ENCODE measurements at regions not wholly inside any gene's neighbourhood (a gene's known extent, or its start where the extent isn't known, plus 50 kb on each side); places are given as distances from the start of the nearest gene placed in this dataset.

GRCh38 chr6:33924681-33925080, 120.9 kb upstream of the MLN start:
- DNase-seq (ENCODE audit: low read depth) = no peak
- TF ChIP-seq CTCF (conservative IDR thresholded peaks at IDR 0.05; ENCODE audit: low read depth, low read length) = no peak
- H3K4me3 ChIP-seq (ENCODE audit: low read depth, low read length) = no peak overlapping the region

- DNase-seq (ENCODE audit: low read depth) = no peak
- H3K4me3 ChIP-seq (ENCODE audit: low read depth, low read length) = no peak overlapping the region
- TF ChIP-seq CTCF (conservative IDR thresholded peaks at IDR 0.05; ENCODE audit: low read depth, low read length) = peak; percentile 10
Measured at GRCh38 chr6:33923857-33924514, 120.2 kb upstream of the MLN start.

- H3K4me3 ChIP-seq (ENCODE audit: low read depth, low read length) = no peak overlapping the region
- no peak for TF ChIP-seq CTCF (conservative IDR thresholded peaks at IDR 0.05; ENCODE audit: low read depth, low read length)
- DNase-seq (ENCODE audit: low read depth) = no peak
Measured at GRCh38 chr6:33921745-33922144, 117.9 kb upstream of the MLN start.

GRCh38 chr6:33918175-33918695, 114.4 kb upstream of the MLN start:
- H3K4me3 ChIP-seq (ENCODE audit: low read depth, low read length) = no peak overlapping the region
- TF ChIP-seq CTCF (conservative IDR thresholded peaks at IDR 0.05; ENCODE audit: low read depth, low read length) = no peak
- no peak for DNase-seq (ENCODE audit: low read depth)

- H3K4me3 ChIP-seq (ENCODE audit: low read depth, low read length) = no peak overlapping the region
- DNase-seq (ENCODE audit: low read depth) = no peak
- no peak for TF ChIP-seq CTCF (conservative IDR thresholded peaks at IDR 0.05; ENCODE audit: low read depth, low read length)
Measured at GRCh38 chr6:33915134-33915533, 111.3 kb upstream of the MLN start.

GRCh38 chr6:33914645-33915044, 110.8 kb upstream of the MLN start:
- no peak for TF ChIP-seq CTCF (conservative IDR thresholded peaks at IDR 0.05; ENCODE audit: low read depth, low read length)
- no peak overlapping the region for H3K4me3 ChIP-seq (ENCODE audit: low read depth, low read length)
- no peak for DNase-seq (ENCODE audit: low read depth)

- DNase-seq (ENCODE audit: low read depth) = no peak
- no peak overlapping the region for H3K4me3 ChIP-seq (ENCODE audit: low read depth, low read length)
- TF ChIP-seq CTCF (conservative IDR thresholded peaks at IDR 0.05; ENCODE audit: low read depth, low read length) = no peak
Measured at GRCh38 chr6:33912195-33912594, 108.4 kb upstream of the MLN start.

Data from epithelial cell of proximal tubule (primary cell).